Stomach (tissue), 8 donors: ENCODE measurements at regions not wholly inside any gene's neighbourhood (a gene's known extent, or its start where the extent isn't known, plus 50 kb on each side); places are given as distances from the start of the nearest gene placed in this dataset.

ENCODE experiments used
- DNase-seq, 2 donors: peaks; one replicate each; pipeline versions ENCODE4 v3.0.0 to v3.0.0-alpha.2; 2013 to 2019
- H3K27ac ChIP-seq, 5 donors: fragments of 200-600 bp in 4 of 5; sonication (generic) in 4 of 5; one replicate each; pipeline ENCODE4 v1.5.1; 2013 to 2019; ENCODE audit warnings: mild to moderate bottlenecking in 1 of 5, moderate library complexity in 1 of 5
- H3K27me3 ChIP-seq, 3 donors: fragments of 200-600 bp; sonication (generic); one replicate each; pipeline ENCODE4 v1.5.1; 2017 to 2019; ENCODE audit warnings: mixed run types in 1 of 3
- H3K36me3 ChIP-seq, 4 donors: fragments of 200-600 bp; sonication (generic); 1 replicate in 3 of 4; 2 replicates in 1 of 4; pipeline ENCODE4 v1.5.1; 2016 to 2019
- H3K4me1 ChIP-seq, 4 donors: fragments of 200-600 bp; sonication (generic); one replicate each; pipeline ENCODE4 v1.5.1; 2016 to 2019
- H3K4me3 ChIP-seq, 4 donors: fragments of 200-600 bp; sonication (generic) in 3 of 4; one replicate each; pipeline ENCODE4 v1.5.1; 2016 to 2019; ENCODE audit warnings: mild to moderate bottlenecking in 1 of 4
- H3K9me3 ChIP-seq, 4 donors: fragments of 200-600 bp; sonication (generic); one replicate each; pipeline ENCODE4 v1.5.1; 2016 to 2019
- EP300 ChIP-seq: sonication (generic); formaldehyde crosslinking; IDR thresholded peaks from one replicate; pipeline ENCODE4 v1.6.1; 2017; ENCODE audit warnings: antibody characterized with exemption
- POLR2A ChIP-seq, 4 donors: fragments of 450-650 bp; IDR thresholded peaks; one replicate each; pipeline ENCODE4 v1.6.1; 2016; ENCODE audit warnings: antibody characterized with exemption in 4 of 4, control low read depth in 2 of 4, mild to moderate bottlenecking in 1 of 4, moderate library complexity in 1 of 4
- POLR2AphosphoS5 ChIP-seq, 3 donors: sonication (generic); formaldehyde crosslinking; IDR thresholded peaks; one replicate each; pipeline ENCODE4 v1.6.1; 2016; ENCODE audit warnings: antibody characterized with exemption in 3 of 3
- whole genome bisulfite sequencing, 5 donors: extraction: QIAGEN DNeasy Blood & Tissue Kit in 3 of 5; methylation state at CpG; one replicate each; pipeline versions ENCODE4 v1.1.5 to v1.1.7; 2013 to 2018; 5-methylcytosine and 5-hydroxymethylcytosine counted together
- intact Hi-C: fragments of 100-400 bp; cut with DNase I; formaldehyde crosslinking; loops from one replicate; pipeline ENCODE4 v1.15.1; 2023; ENCODE audit warnings: low total_unique reads
- TF ChIP-seq, protein P1 (sequence below), 7 experiments: fragments of 450-650 bp in 4 of 7; fragments of 200-600 bp in 3 of 7; sonication (generic) in 3 of 7; IDR thresholded peaks; one replicate each; pipeline ENCODE4 v1.5.1; 2016 to 2019; ENCODE audit warnings: antibody characterized with exemption in 7 of 7, control low read depth in 2 of 7, mild to moderate bottlenecking in 1 of 7
- donor health status: healthy with polysubstance abuse.
- donor health status: Bipolar disorder and iron deficiency.
- donor health status: healthy.

- Histone ChIP-seq H3K9me3 (no peaks in the 10 kb centered on the region), H3K4me1 (no peaks in the 10 kb centered on the region), H3K4me3 (no peak overlapping the region), H3K27ac (no peak overlapping the region), H3K27me3 (no peaks in the 10 kb centered on the region), H3K36me3 (no peaks in the 10 kb centered on the region)
- no peak for DNase-seq
- TF ChIP-seq, protein P1, sequence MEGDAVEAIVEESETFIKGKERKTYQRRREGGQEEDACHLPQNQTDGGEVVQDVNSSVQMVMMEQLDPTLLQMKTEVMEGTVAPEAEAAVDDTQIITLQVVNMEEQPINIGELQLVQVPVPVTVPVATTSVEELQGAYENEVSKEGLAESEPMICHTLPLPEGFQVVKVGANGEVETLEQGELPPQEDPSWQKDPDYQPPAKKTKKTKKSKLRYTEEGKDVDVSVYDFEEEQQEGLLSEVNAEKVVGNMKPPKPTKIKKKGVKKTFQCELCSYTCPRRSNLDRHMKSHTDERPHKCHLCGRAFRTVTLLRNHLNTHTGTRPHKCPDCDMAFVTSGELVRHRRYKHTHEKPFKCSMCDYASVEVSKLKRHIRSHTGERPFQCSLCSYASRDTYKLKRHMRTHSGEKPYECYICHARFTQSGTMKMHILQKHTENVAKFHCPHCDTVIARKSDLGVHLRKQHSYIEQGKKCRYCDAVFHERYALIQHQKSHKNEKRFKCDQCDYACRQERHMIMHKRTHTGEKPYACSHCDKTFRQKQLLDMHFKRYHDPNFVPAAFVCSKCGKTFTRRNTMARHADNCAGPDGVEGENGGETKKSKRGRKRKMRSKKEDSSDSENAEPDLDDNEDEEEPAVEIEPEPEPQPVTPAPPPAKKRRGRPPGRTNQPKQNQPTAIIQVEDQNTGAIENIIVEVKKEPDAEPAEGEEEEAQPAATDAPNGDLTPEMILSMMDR (IDR thresholded peaks at IDR 0.05) = no peak
- no peak for TF ChIP-seq POLR2AphosphoS5 (IDR thresholded peaks at IDR 0.05)
- TF ChIP-seq POLR2A (IDR thresholded peaks at IDR 0.05) = no peak
- no peak for TF ChIP-seq EP300
- intact Hi-C loops = no loop called here
- 87 to 96% (median 96%) methylated on average over 3 of the region's 3 CpGs for WGBS, 5 donors
These were observed 279.0 kb downstream of the RPLP1 start for GRCh38 chr15:69731581-69731980.

DNA sequence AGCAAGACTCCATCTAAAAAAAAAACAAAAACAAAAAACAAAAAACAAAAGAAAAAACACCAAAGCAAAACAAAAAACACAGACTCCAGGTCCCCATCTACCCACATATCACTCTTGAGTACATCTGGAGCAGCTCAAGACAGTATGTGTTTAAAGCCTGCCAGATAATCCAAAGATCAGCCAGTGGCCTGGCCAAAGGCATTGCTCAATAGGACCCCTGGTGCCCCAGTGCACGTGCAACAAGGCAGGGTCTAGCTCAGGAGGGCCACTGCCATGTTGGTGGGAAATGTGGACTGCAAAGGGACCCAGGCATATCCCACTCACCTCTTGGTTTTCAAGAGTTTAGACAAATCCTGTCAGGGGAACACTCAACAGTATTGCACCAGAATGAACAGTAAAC is 279.5 kb downstream of the RPLP1 start:
- 47 to 79% (median 66%) methylated on average over 1 of the region's 1 CpG for whole genome bisulfite sequencing, 5 donors
- Histone ChIP-seq H3K4me1 (no peaks in the 10 kb centered on the region), H3K36me3 (no peaks in the 10 kb centered on the region), H3K9me3 (no peaks in the 10 kb centered on the region), H3K27me3 (no peaks in the 10 kb centered on the region), H3K27ac (no peak overlapping the region), H3K4me3 (no peak overlapping the region)
- intact Hi-C loops = no loop called here
- no peak for DNase-seq
- TF ChIP-seq EP300 = no peak
- no peak for TF ChIP-seq POLR2A (IDR thresholded peaks at IDR 0.05)
- TF ChIP-seq, protein P1 (IDR thresholded peaks at IDR 0.05) = no peak
- no peak for TF ChIP-seq POLR2AphosphoS5 (IDR thresholded peaks at IDR 0.05)

- DNase-seq = peak in 1 of 2 donors; percentile 49
- H3K9me3 ChIP-seq = peaks cover 0 to 4% (median 0%) of the 10 kb centered on the region in 4 donors
- no peaks in the 10 kb centered on the region for H3K36me3 ChIP-seq
- H3K4me3 ChIP-seq = no peak overlapping the region
- H3K27me3 ChIP-seq = no peaks in the 10 kb centered on the region
- TF ChIP-seq POLR2AphosphoS5 (IDR thresholded peaks at IDR 0.05) (no peak), EP300 (no peak), POLR2A (IDR thresholded peaks at IDR 0.05) (no peak)
- TF ChIP-seq, protein P1 (IDR thresholded peaks at IDR 0.05) = no peak
- H3K4me1 ChIP-seq = no peaks in the 10 kb centered on the region
- H3K27ac ChIP-seq = no peak overlapping the region
- intact Hi-C loops = no loop called here
- WGBS, 5 donors = 78 to 90% (median 85%) methylated on average over 5 of the region's 5 CpGs
These were observed 282.1 kb downstream of the RPLP1 start for GRCh38 chr15:69734699-69735098.

DNA sequence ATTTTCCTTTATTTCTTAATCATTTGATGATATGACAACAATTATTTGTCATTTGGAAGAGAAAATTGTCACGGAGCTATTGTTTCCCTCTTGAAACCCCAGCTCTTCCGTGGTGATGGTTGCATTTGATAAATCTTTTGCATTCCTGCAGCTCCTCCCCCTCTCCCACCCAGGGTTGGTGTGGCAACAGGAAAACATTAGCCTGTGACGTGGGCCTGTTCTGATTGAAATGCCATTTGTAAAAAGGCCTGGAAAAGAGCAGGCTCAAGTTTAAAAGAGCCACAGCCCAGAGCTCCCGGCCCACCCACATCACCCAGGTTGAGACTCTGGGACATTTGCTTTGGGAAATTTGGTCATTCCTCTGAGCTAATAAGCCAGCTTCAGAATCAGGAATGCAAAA is 282.5 kb downstream of the RPLP1 start:
- no peak overlapping the region for H3K27ac ChIP-seq
- H3K27me3 ChIP-seq = no peaks in the 10 kb centered on the region
- no peaks in the 10 kb centered on the region for H3K4me1 ChIP-seq
- TF ChIP-seq EP300 = no peak
- TF ChIP-seq POLR2A (IDR thresholded peaks at IDR 0.05) = no peak
- TF ChIP-seq, protein P1 (IDR thresholded peaks at IDR 0.05) = no peak
- no peak for TF ChIP-seq POLR2AphosphoS5 (IDR thresholded peaks at IDR 0.05)
- no peak overlapping the region for H3K4me3 ChIP-seq
- intact Hi-C loops = no loop called here
- WGBS, 5 donors = 53 to 77% (median 67%) methylated on average over 4 of the region's 4 CpGs
- H3K9me3 ChIP-seq = peaks cover 0 to 4% (median under 1%) of the 10 kb centered on the region in 4 donors
- DNase-seq = peak in 1 of 2 donors; percentile 80
- no peaks in the 10 kb centered on the region for H3K36me3 ChIP-seq
